ENCODE measurements at regions not wholly inside any gene's neighbourhood (a gene's known extent, or its start where the extent isn't known, plus 50 kb on each side); places are given as distances from the start of the nearest gene placed in this dataset.

- no peak for TF ChIP-seq POLR2A (IDR thresholded peaks at IDR 0.05)
- TF ChIP-seq CTCF (IDR thresholded peaks at IDR 0.05) = no peak
Measured at GRCh38 chrX:99091459-99091858, 1318.6 kb downstream of the PCDH19 start.
